Heart right ventricle (tissue), 16 donors: ENCODE measurements at regions not wholly inside any gene's neighbourhood (a gene's known extent, or its start where the extent isn't known, plus 50 kb on each side); places are given as distances from the start of the nearest gene placed in this dataset.

ENCODE experiments used
- ATAC-seq, 8 donors: fragments of 200-7000 bp; cut with Tn5 transposase; one replicate each; pipeline ENCODE4 v1.9.1; 2020; ENCODE audit warnings: mild to moderate bottlenecking in 8 of 8, moderate library complexity in 8 of 8, moderate number of reproducible peaks in 1 of 8
- DNase-seq, 2 donors: peaks; one replicate each; pipeline ENCODE4 v3.0.0-alpha.2; 2020
- H3K27ac ChIP-seq, 10 donors: fragments of 200-600 bp; sonication (generic) in 2 of 10; one replicate each; pipeline versions ENCODE4 v1.5.0 to v1.8.0; 2020 to 2022; ENCODE audit warnings: mild to moderate bottlenecking in 3 of 10
- H3K27me3 ChIP-seq, 7 donors: fragments of 200-600 bp; one replicate each; pipeline ENCODE4 v1.8.0; 2021 to 2022; ENCODE audit warnings: mild to moderate bottlenecking in 2 of 7
- H3K36me3 ChIP-seq, 9 donors: fragments of 200-600 bp; sonication (generic) in 1 of 9; one replicate each; pipeline versions ENCODE4 v1.5.0 to v1.8.0; 2020 to 2022; ENCODE audit warnings: mild to moderate bottlenecking in 2 of 9
- H3K4me1 ChIP-seq, 9 donors: fragments of 200-600 bp; sonication (generic) in 1 of 9; one replicate each; pipeline versions ENCODE4 v1.5.0 to v1.8.0; 2020 to 2022; ENCODE audit warnings: mild to moderate bottlenecking in 4 of 9
- H3K4me3 ChIP-seq, 10 donors: fragments of 200-600 bp; sonication (generic) in 2 of 10; one replicate each; pipeline versions ENCODE4 v1.5.0 to v1.8.0; 2020 to 2022; ENCODE audit warnings: mild to moderate bottlenecking in 7 of 10, moderate library complexity in 2 of 10
- H3K9me3 ChIP-seq, 11 donors: fragments of 200-600 bp in 10 of 11; sonication (generic) in 2 of 11; one replicate each; pipeline versions ENCODE4 v1.5.0 to v1.8.0; 2013 to 2022; ENCODE audit warnings: mild to moderate bottlenecking in 2 of 11, control low read depth in 1 of 11, moderate library complexity in 1 of 11
- CTCF ChIP-seq, 9 donors: fragments of 200-600 bp; sonication (generic) in 2 of 9; IDR thresholded peaks; one replicate each; pipeline versions ENCODE4 v1.5.0 to v1.8.0; 2021 to 2022; ENCODE audit warnings: antibody characterized with exemption in 9 of 9, mild to moderate bottlenecking in 5 of 9, moderate library complexity in 1 of 9
- WGBS, 2 donors: extraction: QIAGEN DNeasy Blood & Tissue Kit; methylation state at CpG; one replicate each; pipeline ENCODE4 v1.1.7; 2013; ENCODE audit warnings: inconsistent platforms in 1 of 2; 5-methylcytosine and 5-hydroxymethylcytosine counted together
- intact Hi-C, 10 donors: fragments of 100-400 bp; cut with DNase I; formaldehyde crosslinking; loops; one replicate each; pipeline versions ENCODE4 v1.11.1 to v1.14.2; 2022
- donor health status: Arrhythmogenic right ventricular cardiomyopathy.
- donor health status: ischemic (EF 13 %, LVEDD 7.1; RV severe dilation, severe dysfunction).
- donor health status: healthy with polysubstance abuse.
- donor health status: DM: no; HTN: yes; CAD: no.
- donor health status: DM: no; HTN: no; CAD: no.
- donor health status: ischemic (EF 25% LVEDD 6.9; RV normal size, moderate dysfunction).
- donor health status: ischemic (EF 25% LVEDD 5.7; RV mildly dilated, moderate dysfunction).
- donor health status: healthy.
- donor health status: DM: yes; HTN: yes; CAD: no.
- donor health status: Ischemic cardiomyopathy.
- donor health status: ischemic (EF 35%, LVEDD 5.7; RV mildly dilated, moderate dysfunction).
- donor health status: nonischemic (EF 11% LVEDD 7.7; RV severe dilation, severe dysfunction).
- donor health status: DM: yes; HTN: yes; CAD: no.
- donor health status: PGD.
- donor health status: ischemic (EF 29% LVEDD 5.4; RV normal size, mild dysfunction).
- donor health status: nonischemic (EF 23%, LVEDD 6.1; RV moderate dilation, normal function).

- WGBS, 2 donors: 87 to 92% methylated on average over 6 of the region's 6 CpGs
- no peak for ATAC-seq
- H3K27me3 ChIP-seq: peaks cover 0 to 10% (median 0%) of the 10 kb centered on the region in 7 donors
- no peak overlapping the region for H3K4me3 ChIP-seq
- no peaks in the 10 kb centered on the region for H3K36me3 ChIP-seq
- intact Hi-C loops: loop anchor here in 5 of 10 donors (5.0 to 10.0 kb wide), 3 partner anchors 120 to 190 kb away; no protein-coding TSS in a partner anchor
- H3K9me3 ChIP-seq: no peaks in the 10 kb centered on the region
- no peak for DNase-seq
- H3K4me1 ChIP-seq: no peaks in the 10 kb centered on the region
- no peak for TF ChIP-seq CTCF (IDR thresholded peaks at IDR 0.05)
- no peak overlapping the region for H3K27ac ChIP-seq
Observed at GRCh38 chr16:82454566-82454965, 172.2 kb upstream of the CDH13 start.

- TF ChIP-seq CTCF (IDR thresholded peaks at IDR 0.05): no peak
- WGBS, 2 donors: 89 to 90% methylated on average over 4 of the region's 4 CpGs
Observed at GRCh38 chr16:82454152-82454551, 172.6 kb upstream of the CDH13 start.

GRCh38 chr16:82452004-82452756, 174.6 kb upstream of the CDH13 start:
- H3K4me1 ChIP-seq: no peaks in the 10 kb centered on the region
- H3K27me3 ChIP-seq: peaks cover 0 to 6% (median 0%) of the 10 kb centered on the region in 7 donors
- H3K27ac ChIP-seq: no peak overlapping the region
- ATAC-seq: no peak
- no peaks in the 10 kb centered on the region for H3K36me3 ChIP-seq
- intact Hi-C loops: loop anchor here in 5 of 10 donors (5.0 to 10.0 kb wide), 3 partner anchors 123 to 187 kb away; no protein-coding TSS in a partner anchor
- WGBS, 2 donors: 87 to 88% methylated on average over 11 of the region's 11 CpGs
- DNase-seq: no peak
- TF ChIP-seq CTCF (IDR thresholded peaks at IDR 0.05): no peak
- H3K9me3 ChIP-seq: no peaks in the 10 kb centered on the region
- H3K4me3 ChIP-seq: no peak overlapping the region

More at GRCh38 chr16:82454152-82454551, 172.6 kb upstream of the CDH13 start:
- ATAC-seq (no peak), DNase-seq (no peak)
- no peaks in the 10 kb centered on the region for H3K36me3 ChIP-seq
- H3K4me1 ChIP-seq: no peaks in the 10 kb centered on the region
- H3K4me3 ChIP-seq: no peak overlapping the region
- H3K27ac ChIP-seq: no peak overlapping the region
- no peaks in the 10 kb centered on the region for H3K9me3 ChIP-seq
- intact Hi-C loops: loop anchor here in 5 of 10 donors (5.0 to 10.0 kb wide), 3 partner anchors 121 to 189 kb away; no protein-coding TSS in a partner anchor
- H3K27me3 ChIP-seq: peaks cover 0 to 6% (median 0%) of the 10 kb centered on the region in 7 donors

GRCh38 chr16:82451449-82451848, 175.3 kb upstream of the CDH13 start:
- peaks cover 0 to 8% (median 0%) of the 10 kb centered on the region in 7 donors for H3K27me3 ChIP-seq
- ATAC-seq (no peak), DNase-seq (no peak)
- no peak for TF ChIP-seq CTCF (IDR thresholded peaks at IDR 0.05)
- 44 to 58% methylated on average over 3 of the region's 3 CpGs for WGBS, 2 donors
- intact Hi-C loops: loop anchor here in 5 of 10 donors (5.0 to 10.0 kb wide), 3 partner anchors 123 to 187 kb away; no protein-coding TSS in a partner anchor
- H3K4me1 ChIP-seq: no peaks in the 10 kb centered on the region
- no peaks in the 10 kb centered on the region for H3K9me3 ChIP-seq
- no peak overlapping the region for H3K4me3 ChIP-seq
- H3K27ac ChIP-seq: no peak overlapping the region
- no peaks in the 10 kb centered on the region for H3K36me3 ChIP-seq
